GM19452 (cell line): ENCODE measurements at regions not wholly inside any gene's neighbourhood (a gene's known extent, or its start where the extent isn't known, plus 50 kb on each side); places are given as distances from the start of the nearest gene placed in this dataset.

Experiments used
- ATAC-seq: cut with Tn5 transposase; IDR thresholded peaks from one replicate; pipeline ENCODE4 v1.9.1; 2021; ENCODE audit not compliant: unreplicated experiment

DNA sequence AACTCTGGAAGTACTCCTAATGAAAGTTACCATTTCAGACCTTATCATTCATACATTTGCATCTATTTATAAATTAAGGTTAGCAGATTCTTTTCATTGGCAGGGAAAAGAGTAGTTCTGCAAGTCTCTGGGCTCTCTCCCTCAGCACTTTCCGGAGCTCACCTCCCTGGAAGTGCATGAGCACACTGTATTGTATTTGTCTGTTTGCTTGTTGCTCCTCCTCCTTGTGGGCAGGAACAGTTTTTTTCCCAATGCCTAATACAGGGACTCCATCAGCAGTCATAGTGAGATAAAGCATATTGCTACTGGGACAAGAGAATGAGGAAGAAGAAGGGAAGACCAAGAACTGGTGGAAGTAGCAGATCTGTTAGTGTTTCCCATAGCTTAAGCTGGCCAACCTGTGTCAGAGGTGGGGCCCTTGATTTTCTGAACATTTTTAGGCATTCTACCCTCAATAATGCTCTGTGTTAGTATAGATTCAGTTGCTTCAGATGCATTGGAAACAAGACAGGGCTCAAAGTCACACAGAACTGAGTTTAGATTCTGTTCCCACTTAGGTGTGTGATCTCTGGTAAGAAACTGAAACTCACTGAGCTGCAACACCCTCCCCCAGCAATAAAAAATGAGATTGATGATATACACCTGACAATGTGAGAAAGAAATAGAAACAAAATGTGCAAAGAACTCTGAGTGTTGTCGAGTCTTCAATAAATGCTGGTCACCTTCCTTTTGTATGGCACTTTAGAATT, 407.8 kb downstream of the TUSC7 start:
- ATAC-seq, result no peak

- ATAC-seq, result no peak
Measured at GRCh38 chr3:117118604-117119003, 409.0 kb downstream of the TUSC7 start.

GRCh38 chr3:117120014-117120413, 410.4 kb downstream of the TUSC7 start:
- no peak for ATAC-seq

DNA sequence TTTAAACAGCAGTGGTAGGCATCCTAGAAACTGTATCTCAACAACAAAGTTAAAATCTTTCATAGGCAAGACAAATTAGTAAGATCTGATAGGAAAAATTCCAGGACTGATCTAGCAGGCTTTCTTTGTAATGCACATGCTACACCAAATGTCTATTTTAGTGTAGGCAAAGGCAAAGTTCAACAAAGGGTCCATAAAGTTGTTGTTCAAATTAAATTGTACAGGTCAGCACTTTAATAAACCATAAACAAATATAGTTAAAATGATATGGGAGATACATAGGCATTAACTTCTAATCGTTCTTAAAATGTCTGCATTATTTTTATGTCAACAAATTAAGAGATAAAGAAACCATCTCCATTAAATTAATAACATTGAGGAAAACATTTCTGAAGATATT, 413.0 kb downstream of the TUSC7 start:
- no peak for ATAC-seq

GRCh38 chr3:117126460-117126859, 416.9 kb downstream of the TUSC7 start:
- no peak for ATAC-seq

- no peak for ATAC-seq
Measured at GRCh38 chr3:117126946-117127546, 417.5 kb downstream of the TUSC7 start.

DNA sequence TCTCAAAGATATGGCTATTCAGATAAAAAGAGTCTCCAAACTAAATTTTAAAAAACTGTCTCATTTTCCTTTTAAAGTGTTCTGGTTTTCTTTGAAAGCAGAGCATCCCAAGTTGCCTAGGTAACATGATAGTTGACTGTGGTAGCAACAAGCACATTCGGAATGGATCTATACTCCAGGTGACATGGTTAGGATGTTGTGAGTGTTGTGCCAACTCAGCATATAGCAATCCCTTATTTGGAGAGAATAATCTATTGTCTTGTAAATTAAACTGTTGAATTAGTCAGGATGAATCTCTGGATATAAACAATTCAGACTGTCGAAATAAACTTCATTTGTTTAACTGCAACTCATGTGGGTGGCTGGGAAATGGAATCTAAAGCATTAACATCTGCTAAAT, 418.6 kb downstream of the TUSC7 start:
- no peak for ATAC-seq

DNA sequence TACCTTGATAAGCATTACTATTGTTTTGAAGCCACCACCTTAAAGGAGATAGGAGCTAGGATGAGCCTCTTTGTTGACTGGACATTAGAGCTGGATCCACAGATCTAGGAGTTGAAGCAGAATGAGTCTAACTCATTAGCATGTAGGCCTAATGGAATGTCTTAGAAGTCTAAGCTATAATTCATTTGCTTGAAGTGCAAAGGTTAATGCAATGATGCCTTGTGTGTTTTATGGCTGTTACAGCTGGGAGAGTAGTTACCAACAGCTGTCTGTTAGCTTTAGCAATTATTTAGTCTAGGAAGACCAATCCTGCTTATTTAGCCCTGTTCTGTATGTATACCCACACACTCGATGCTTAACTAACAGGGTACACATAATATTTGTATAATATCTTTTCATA, 419.3 kb downstream of the TUSC7 start:
- ATAC-seq, result no peak

DNA sequence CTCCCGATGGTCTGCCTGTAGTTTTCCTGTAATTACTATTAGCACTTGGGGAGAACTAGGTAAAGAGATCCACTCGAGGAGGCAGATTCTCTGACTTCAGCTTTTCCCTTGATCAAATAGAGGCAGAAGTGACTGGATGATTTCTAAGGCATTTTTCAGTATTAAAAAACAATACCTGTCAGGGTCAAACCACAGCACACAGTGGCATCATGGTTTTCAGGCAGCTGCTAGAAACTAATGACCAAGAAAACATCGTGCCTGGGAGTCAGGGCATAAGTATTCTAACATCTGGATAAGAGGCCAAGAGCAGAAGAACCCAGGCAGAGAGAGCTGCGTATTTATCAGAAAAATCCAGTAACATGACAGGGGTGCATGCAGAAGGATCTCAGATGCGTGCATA, 419.9 kb downstream of the TUSC7 start:
- no peak for ATAC-seq

DNA sequence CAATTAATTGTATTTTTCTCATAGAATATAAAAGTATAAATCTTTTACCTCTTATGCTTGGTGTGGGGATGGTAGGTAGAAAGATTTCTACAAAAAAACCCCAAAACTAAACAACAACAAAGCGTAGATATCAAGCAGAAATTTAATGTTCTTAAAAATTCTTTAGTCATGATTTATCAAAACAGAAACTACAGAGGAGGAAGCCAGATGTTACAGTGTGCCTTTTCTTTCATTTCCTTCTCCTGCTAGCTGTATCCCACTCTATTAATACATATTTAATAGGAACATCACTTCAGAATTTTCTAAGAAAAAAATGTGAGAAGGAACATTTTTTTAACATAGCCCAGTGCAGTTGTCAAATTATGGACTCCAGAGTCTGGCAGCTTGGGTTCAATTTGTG, 420.6 kb downstream of the TUSC7 start:
- ATAC-seq, result no peak

- no peak for ATAC-seq
Measured at GRCh38 chr3:117131259-117131658, 421.7 kb downstream of the TUSC7 start.

- no peak for ATAC-seq
Measured at GRCh38 chr3:117133066-117133465, 423.5 kb downstream of the TUSC7 start.

DNA sequence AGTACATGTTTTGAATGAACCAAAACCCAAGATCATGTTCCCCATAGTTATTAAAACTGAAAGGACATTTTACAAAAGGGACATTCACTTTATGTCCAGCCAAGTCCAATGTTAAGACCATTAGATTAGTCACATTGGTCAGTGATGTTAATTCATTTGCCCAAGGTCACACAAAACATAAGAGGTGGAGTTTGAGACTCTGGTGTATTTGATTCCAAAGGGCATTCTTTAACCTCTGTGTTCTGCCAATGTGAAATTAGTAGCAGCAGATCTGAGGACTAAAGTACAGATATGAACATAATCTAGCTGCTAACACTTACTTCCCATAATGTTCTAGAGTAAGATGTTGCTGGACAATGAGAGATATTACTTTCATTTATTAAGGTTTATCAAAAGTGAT, 425.6 kb downstream of the TUSC7 start:
- ATAC-seq, result no peak

DNA sequence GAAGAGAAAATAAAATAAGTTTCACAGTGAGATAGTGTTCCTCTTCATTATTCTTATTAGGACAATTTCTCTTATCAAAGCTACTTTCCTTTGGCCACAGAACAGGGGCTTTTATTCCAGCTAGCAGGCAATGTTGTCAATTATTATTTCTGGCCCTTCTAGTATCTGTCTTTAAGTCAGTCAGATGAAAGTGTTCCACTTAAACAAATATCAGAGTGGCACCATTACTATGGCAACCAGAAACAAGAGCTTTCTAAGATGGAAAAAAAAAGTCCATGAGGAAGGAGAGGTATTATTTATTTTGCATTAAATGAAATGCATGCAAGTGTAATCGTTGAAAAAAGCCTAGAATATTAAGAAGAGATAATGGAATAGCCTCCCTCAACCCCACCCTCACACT, 426.4 kb downstream of the TUSC7 start:
- no peak for ATAC-seq

DNA sequence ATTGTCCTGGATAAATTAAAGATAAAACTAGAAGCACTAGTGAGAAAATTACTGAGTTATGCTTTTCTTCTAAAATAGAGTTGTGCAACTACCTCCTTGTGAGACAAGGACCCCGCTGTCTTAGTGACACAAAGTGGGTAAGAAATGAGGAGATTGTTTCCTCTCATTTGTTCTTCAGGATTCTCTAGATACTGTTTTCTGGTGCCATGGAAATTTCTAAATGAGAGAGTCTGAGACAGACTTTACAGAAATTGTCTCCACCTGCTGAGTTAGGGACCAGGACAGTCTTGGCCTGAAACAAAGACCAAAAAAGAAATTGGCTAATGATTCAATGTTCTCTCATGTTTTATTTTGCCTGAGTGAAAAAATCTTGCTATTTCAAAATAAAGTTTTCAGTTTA, 427.5 kb downstream of the TUSC7 start:
- no peak for ATAC-seq

GRCh38 chr3:117139681-117140080, 430.1 kb downstream of the TUSC7 start:
- no peak for ATAC-seq

- no peak for ATAC-seq
Measured at GRCh38 chr3:117141812-117142211, 432.2 kb downstream of the TUSC7 start.

GRCh38 chr3:117144853-117145252, 435.3 kb downstream of the TUSC7 start:
- no peak for ATAC-seq

DNA sequence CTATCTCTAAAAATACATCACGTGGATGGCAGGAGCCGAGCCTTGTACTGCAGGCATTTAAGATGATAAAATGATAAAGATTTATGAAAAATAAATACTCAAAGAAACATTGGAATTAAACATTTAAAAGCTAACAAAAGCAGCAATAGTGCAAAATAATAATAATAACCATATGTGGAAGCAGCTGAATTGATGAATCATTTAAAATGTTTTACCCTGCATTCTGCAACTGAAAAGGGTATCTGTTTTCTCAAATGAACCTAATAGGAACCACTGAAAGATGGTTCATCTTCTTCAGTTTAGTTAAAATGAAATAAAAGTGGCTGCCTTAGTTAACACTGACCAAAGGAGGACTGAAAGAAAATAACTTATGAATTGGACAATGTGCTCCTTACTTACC, 436.1 kb downstream of the TUSC7 start:
- no peak for ATAC-seq

- no peak for ATAC-seq
Measured at GRCh38 chr3:117146571-117146970, 437.0 kb downstream of the TUSC7 start.

DNA sequence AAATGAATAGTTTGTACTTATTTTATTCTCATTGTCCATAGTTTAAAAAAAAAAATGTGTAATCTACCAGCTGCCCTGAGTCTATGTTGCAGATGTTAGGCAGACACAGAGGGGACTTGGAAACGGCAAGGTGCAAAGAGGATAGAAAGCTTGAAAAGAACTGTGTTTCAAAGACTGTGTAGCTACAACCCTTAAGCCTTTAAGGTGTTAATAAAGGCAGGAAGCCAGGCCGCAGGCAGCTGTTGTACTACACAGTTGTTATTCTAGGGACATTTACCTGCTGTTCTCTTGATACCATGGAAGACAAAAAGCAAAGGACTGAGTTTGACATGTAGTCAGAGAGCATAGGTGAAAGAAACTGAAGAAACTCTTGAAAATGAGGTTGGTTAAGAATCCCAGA, 440.0 kb downstream of the TUSC7 start:
- no peak for ATAC-seq

DNA sequence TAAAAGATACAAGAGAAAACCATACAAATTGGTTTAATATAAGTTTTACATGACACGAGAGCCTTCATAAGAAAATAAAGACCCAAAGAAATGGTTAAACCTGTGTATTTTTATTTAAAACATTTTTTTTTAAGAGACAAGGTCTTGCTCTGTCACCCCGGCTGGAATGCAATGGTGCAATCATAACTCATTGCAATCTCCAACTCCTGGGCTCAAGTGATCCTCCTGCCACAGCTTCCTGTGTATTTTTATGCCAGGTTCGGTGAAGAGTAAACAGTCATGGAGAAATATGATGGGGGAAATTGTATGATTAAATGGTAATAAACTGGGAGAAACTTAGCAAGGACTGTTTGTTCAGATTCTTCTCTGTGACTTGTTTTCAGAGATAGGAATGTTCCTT, 441.0 kb downstream of the TUSC7 start:
- ATAC-seq, result no peak

GRCh38 chr3:117160176-117160575, 450.6 kb downstream of the TUSC7 start:
- no peak for ATAC-seq
